ENCODE measurements at regions not wholly inside any gene's neighbourhood (a gene's known extent, or its start where the extent isn't known, plus 50 kb on each side); places are given as distances from the start of the nearest gene placed in this dataset.

- H2AFZ ChIP-seq (ENCODE audit: low read length) = no peak overlapping the region
- H3K9me2 ChIP-seq (ENCODE audit: low read depth, low read length) = no peaks in the 10 kb centered on the region
- H3K9me3 ChIP-seq (ENCODE audit: low read length) = no peaks in the 10 kb centered on the region
- no peak overlapping the region for H3K4me2 ChIP-seq (ENCODE audit: low read length)
- H3K79me2 ChIP-seq (ENCODE audit: insufficient read depth, low read length) = no peaks in the 10 kb centered on the region
- H3K9ac ChIP-seq (ENCODE audit: low read length) = no peak overlapping the region
- TF ChIP-seq CTCF (IDR thresholded peaks at IDR 0.05; ENCODE audit: low read length) (no peak), EZH2 (IDR thresholded peaks at IDR 0.05; ENCODE audit: borderline replicate concordance, low read length) (no peak)
- H3K4me1 ChIP-seq (ENCODE audit: insufficient read depth, low read length, severe bottlenecking) = no peaks in the 10 kb centered on the region
- H3F3A ChIP-seq (ENCODE audit: insufficient read depth, low read length) = no peaks in the 10 kb centered on the region
- H4K20me1 ChIP-seq (ENCODE audit: insufficient read depth, low read length) = no peaks in the 10 kb centered on the region
- no peak overlapping the region for H3K27ac ChIP-seq (ENCODE audit: low read depth, low read length, poor library complexity, severe bottlenecking)
- H3K4me3 ChIP-seq (ENCODE audit: low read depth, low read length, poor library complexity, severe bottlenecking) = no peak overlapping the region
- no peaks in the 10 kb centered on the region for H3K27me3 ChIP-seq (ENCODE audit: insufficient read depth, low read length)
- no peaks in the 10 kb centered on the region for H3K36me3 ChIP-seq (ENCODE audit: insufficient read depth, low read length)
These were observed 224.9 kb upstream of the SLC16A7 start for GRCh38 chr12:59370933-59371332.

GRCh38 chr12:59365133-59365532 is 230.7 kb upstream of the SLC16A7 start:
- Histone ChIP-seq H3K27ac (ENCODE audit: low read depth, low read length, poor library complexity, severe bottlenecking) (no peak overlapping the region), H4K20me1 (ENCODE audit: insufficient read depth, low read length) (no peaks in the 10 kb centered on the region), H3K9me2 (ENCODE audit: low read depth, low read length) (no peaks in the 10 kb centered on the region), H3K9me3 (ENCODE audit: low read length) (no peaks in the 10 kb centered on the region), H3F3A (ENCODE audit: insufficient read depth, low read length) (no peaks in the 10 kb centered on the region), H3K4me1 (ENCODE audit: insufficient read depth, low read length, severe bottlenecking) (no peaks in the 10 kb centered on the region), H2AFZ (ENCODE audit: low read length) (no peak overlapping the region), H3K9ac (ENCODE audit: low read length) (no peak overlapping the region), H3K36me3 (ENCODE audit: insufficient read depth, low read length) (no peaks in the 10 kb centered on the region), H3K79me2 (ENCODE audit: insufficient read depth, low read length) (no peaks in the 10 kb centered on the region), H3K4me3 (ENCODE audit: low read depth, low read length, poor library complexity, severe bottlenecking) (no peak overlapping the region), H3K4me2 (ENCODE audit: low read length) (no peak overlapping the region), H3K27me3 (ENCODE audit: insufficient read depth, low read length) (no peaks in the 10 kb centered on the region)
- TF ChIP-seq EZH2 (IDR thresholded peaks at IDR 0.05; ENCODE audit: borderline replicate concordance, low read length) = no peak
- no peak for TF ChIP-seq CTCF (IDR thresholded peaks at IDR 0.05; ENCODE audit: low read length)

DNA sequence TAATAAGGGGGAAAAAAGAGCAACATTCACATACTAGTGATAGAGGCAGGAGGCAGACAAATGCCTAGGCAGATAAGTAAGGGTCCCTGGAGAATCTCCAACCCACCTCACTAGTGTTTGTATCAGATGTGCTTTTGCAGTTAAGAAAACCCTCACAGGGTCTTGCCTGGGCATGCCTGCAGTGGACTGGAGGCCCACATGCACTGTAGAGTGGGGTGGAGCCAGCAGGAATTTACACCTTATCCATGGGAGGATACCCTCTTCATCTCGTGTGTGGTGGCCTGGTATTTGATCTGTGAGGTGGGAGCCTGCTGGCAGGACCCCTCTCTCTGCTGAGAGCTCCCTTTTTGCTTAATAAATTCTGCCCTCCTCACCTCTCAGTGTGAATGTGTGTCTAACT is 238.0 kb upstream of the SLC16A7 start:
- no peaks in the 10 kb centered on the region for H4K20me1 ChIP-seq (ENCODE audit: insufficient read depth, low read length)
- no peaks in the 10 kb centered on the region for H3K4me1 ChIP-seq (ENCODE audit: insufficient read depth, low read length, severe bottlenecking)
- H3K79me2 ChIP-seq (ENCODE audit: insufficient read depth, low read length) = no peaks in the 10 kb centered on the region
- H3K27me3 ChIP-seq (ENCODE audit: insufficient read depth, low read length) = no peaks in the 10 kb centered on the region
- H3F3A ChIP-seq (ENCODE audit: insufficient read depth, low read length) = no peaks in the 10 kb centered on the region
- H3K36me3 ChIP-seq (ENCODE audit: insufficient read depth, low read length) = no peaks in the 10 kb centered on the region
- H3K27ac ChIP-seq (ENCODE audit: low read depth, low read length, poor library complexity, severe bottlenecking) = no peak overlapping the region
- H3K4me2 ChIP-seq (ENCODE audit: low read length) = no peak overlapping the region
- TF ChIP-seq CTCF (IDR thresholded peaks at IDR 0.05; ENCODE audit: low read length) = no peak
- H3K9me2 ChIP-seq (ENCODE audit: low read depth, low read length) = no peaks in the 10 kb centered on the region
- H2AFZ ChIP-seq (ENCODE audit: low read length) = no peak overlapping the region
- H3K4me3 ChIP-seq (ENCODE audit: low read depth, low read length, poor library complexity, severe bottlenecking) = no peak overlapping the region
- H3K9me3 ChIP-seq (ENCODE audit: low read length) = no peaks in the 10 kb centered on the region
- H3K9ac ChIP-seq (ENCODE audit: low read length) = no peak overlapping the region

All from OCI-LY1 (cell line).